ENCODE measurements at regions not wholly inside any gene's neighbourhood (a gene's known extent, or its start where the extent isn't known, plus 50 kb on each side); places are given as distances from the start of the nearest gene placed in this dataset.

DNA sequence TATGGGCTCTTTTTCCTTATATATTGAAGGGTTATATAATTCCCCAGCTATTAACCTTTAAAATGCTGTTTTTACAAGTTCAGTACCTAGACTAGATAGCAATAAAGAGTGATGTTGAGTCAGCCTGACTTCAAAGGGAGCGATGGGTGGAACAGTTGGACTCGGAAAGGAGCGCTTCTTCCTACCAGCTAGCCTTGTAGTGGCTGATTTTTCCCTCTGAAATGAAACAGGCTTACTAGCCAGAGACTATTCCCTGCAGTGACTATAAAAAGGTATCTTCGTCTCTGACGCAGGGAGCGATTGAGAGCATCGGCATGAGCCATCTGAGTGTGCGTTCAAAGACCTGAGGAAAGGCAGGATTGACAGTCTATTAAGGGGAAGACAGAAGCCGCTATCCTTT lies 66.0 kb upstream of the GRAMD1B start:
- TF ChIP-seq, protein P1, sequence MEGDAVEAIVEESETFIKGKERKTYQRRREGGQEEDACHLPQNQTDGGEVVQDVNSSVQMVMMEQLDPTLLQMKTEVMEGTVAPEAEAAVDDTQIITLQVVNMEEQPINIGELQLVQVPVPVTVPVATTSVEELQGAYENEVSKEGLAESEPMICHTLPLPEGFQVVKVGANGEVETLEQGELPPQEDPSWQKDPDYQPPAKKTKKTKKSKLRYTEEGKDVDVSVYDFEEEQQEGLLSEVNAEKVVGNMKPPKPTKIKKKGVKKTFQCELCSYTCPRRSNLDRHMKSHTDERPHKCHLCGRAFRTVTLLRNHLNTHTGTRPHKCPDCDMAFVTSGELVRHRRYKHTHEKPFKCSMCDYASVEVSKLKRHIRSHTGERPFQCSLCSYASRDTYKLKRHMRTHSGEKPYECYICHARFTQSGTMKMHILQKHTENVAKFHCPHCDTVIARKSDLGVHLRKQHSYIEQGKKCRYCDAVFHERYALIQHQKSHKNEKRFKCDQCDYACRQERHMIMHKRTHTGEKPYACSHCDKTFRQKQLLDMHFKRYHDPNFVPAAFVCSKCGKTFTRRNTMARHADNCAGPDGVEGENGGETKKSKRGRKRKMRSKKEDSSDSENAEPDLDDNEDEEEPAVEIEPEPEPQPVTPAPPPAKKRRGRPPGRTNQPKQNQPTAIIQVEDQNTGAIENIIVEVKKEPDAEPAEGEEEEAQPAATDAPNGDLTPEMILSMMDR (conservative IDR thresholded peaks at IDR 0.05; ENCODE audit: low read depth in 2 of 2), result no peak
- TF ChIP-seq POLR2AphosphoS5 (IDR thresholded peaks at IDR 0.05; ENCODE audit: low read depth), result no peak
- no peak for TF ChIP-seq CREB1 (CRISPR knock-in tag; IDR thresholded peaks at IDR 0.05; ENCODE audit: low read depth)
- no peak for TF ChIP-seq JUNB (IDR thresholded peaks at IDR 0.05; ENCODE audit: unreplicated experiment)
